Fibroblast of villous mesenchyme (primary cell): ENCODE measurements at regions not wholly inside any gene's neighbourhood (a gene's known extent, or its start where the extent isn't known, plus 50 kb on each side); places are given as distances from the start of the nearest gene placed in this dataset.

Experiments
- DNase-seq: peaks from one replicate; pipeline ENCODE4 v3.0.0-alpha.2; 2010; ENCODE audit warnings: low read depth
- H3K4me3 ChIP-seq: 2 replicates; pipeline ENCODE4 v1.5.1; 2011; ENCODE audit warnings: low read depth, mild to moderate bottlenecking, low read length
- CTCF ChIP-seq: IDR thresholded peaks from 2 replicates; pipeline ENCODE4 v1.5.1; 2012; ENCODE audit warnings: low read depth, mild to moderate bottlenecking, low read length; ENCODE audit not compliant: insufficient read depth

- H3K4me3 ChIP-seq: no peak overlapping the region
- no peak for DNase-seq
- TF ChIP-seq CTCF: no peak
These were observed 448.2 kb upstream of the AUTS2 start for GRCh38 chr7:69149804-69150782.

GRCh38 chr7:69162326-69162725 lies 435.9 kb upstream of the AUTS2 start:
- TF ChIP-seq CTCF: no peak
- DNase-seq: no peak
- no peak overlapping the region for H3K4me3 ChIP-seq

GRCh38 chr7:69162931-69163670 lies 435.2 kb upstream of the AUTS2 start:
- H3K4me3 ChIP-seq: no peak overlapping the region
- TF ChIP-seq CTCF: no peak
- DNase-seq: no peak

GRCh38 chr7:69166979-69167516 lies 431.2 kb upstream of the AUTS2 start:
- H3K4me3 ChIP-seq: no peak overlapping the region
- no peak for DNase-seq
- TF ChIP-seq CTCF: no peak

GRCh38 chr7:69169386-69169785 lies 428.9 kb upstream of the AUTS2 start:
- no peak for TF ChIP-seq CTCF
- DNase-seq: no peak

GRCh38 chr7:69172357-69173077 lies 425.8 kb upstream of the AUTS2 start:
- TF ChIP-seq CTCF: no peak
- DNase-seq: no peak

More at GRCh38 chr7:69169386-69169785, 428.9 kb upstream of the AUTS2 start:
- H3K4me3 ChIP-seq: no peak overlapping the region

More at GRCh38 chr7:69172357-69173077, 425.8 kb upstream of the AUTS2 start:
- H3K4me3 ChIP-seq: no peak overlapping the region
